GM13976 (cell line): ENCODE measurements at regions not wholly inside any gene's neighbourhood (a gene's known extent, or its start where the extent isn't known, plus 50 kb on each side); places are given as distances from the start of the nearest gene placed in this dataset.
"Not testable (repeated sequence)": the region's sequence is repeated elsewhere in the genome, so short reads cannot be mapped to it uniquely, and the experiment has no call there.

ENCODE experiments used
- DNase-seq: peaks from one replicate; pipeline ENCODE4 v3.0.0; 2012; ENCODE audit warnings: low spot score
- in situ Hi-C: fragments of 300-500 bp; cut with MboI; formaldehyde crosslinking; loops from one replicate; pipeline ENCODE4 v1.12.0; 2022; ENCODE audit warnings: low sequenced_read_pairs, mixed read lengths, inconsistent platforms; ENCODE audit not compliant: unreplicated experiment
- TF ChIP-seq, protein P1 (sequence below): IDR thresholded peaks from 2 replicates; pipeline ENCODE4 v1.5.1; 2012; ENCODE audit warnings: borderline replicate concordance, mild to moderate bottlenecking; ENCODE audit not compliant: insufficient read depth; ENCODE audit errors: extremely low read depth, missing control alignments, control extremely low read depth

DNA sequence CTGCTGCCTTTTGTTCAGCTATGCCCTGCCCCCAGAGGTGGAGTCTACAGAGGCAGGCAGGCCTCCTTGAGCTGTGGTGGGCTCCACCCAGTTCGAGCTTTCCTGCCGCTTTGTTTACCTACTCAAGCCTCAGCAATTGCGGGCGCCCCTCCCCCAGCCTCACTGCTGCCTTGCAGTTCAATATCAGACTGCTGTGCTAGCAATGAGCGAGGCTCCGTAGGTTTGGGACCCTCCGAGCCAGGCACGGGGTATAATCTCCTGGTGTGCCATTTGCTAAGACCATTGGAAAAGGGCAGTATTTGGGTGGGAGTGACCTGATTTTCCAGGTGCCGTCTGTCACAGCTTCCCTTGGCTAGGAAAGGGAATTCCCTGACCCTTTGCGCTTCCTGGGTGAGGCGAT lies 51.9 kb downstream of the DIPK2A start:
- in situ Hi-C loops, DNase-seq: not testable (repeated sequence)

DNA sequence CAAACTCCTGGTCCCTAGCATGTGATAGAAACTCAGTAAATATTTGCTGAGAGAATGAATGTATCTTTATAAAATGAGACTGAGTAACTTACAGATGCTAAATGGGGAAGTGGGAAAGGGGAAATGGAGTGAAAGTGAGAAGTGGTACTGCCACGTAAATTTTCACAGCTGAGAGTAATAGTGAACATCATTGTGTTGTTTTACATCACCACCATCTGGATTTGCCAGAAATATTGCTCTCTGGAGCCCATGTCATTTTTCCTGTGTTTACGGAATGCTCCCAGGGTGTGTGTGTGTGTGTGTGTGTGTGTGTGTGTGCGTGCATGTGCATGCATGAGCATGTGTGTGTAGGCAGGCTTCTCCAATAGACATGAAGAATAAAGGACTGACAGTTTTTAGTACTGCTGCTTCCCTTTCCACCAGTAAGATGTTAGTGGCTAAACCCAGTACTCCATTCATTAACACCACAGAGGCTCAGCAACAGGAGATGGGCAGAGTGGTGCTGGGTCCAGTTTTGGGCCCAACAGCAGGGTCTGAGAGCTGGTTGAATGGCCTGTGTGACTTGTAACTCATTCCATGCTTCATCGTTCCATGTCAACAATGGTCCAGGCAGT lies 57.3 kb downstream of the DIPK2A start:
- in situ Hi-C loops = no loop called here
- TF ChIP-seq, protein P1, sequence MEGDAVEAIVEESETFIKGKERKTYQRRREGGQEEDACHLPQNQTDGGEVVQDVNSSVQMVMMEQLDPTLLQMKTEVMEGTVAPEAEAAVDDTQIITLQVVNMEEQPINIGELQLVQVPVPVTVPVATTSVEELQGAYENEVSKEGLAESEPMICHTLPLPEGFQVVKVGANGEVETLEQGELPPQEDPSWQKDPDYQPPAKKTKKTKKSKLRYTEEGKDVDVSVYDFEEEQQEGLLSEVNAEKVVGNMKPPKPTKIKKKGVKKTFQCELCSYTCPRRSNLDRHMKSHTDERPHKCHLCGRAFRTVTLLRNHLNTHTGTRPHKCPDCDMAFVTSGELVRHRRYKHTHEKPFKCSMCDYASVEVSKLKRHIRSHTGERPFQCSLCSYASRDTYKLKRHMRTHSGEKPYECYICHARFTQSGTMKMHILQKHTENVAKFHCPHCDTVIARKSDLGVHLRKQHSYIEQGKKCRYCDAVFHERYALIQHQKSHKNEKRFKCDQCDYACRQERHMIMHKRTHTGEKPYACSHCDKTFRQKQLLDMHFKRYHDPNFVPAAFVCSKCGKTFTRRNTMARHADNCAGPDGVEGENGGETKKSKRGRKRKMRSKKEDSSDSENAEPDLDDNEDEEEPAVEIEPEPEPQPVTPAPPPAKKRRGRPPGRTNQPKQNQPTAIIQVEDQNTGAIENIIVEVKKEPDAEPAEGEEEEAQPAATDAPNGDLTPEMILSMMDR = no peak
- peak; percentile 37 for DNase-seq

DNA sequence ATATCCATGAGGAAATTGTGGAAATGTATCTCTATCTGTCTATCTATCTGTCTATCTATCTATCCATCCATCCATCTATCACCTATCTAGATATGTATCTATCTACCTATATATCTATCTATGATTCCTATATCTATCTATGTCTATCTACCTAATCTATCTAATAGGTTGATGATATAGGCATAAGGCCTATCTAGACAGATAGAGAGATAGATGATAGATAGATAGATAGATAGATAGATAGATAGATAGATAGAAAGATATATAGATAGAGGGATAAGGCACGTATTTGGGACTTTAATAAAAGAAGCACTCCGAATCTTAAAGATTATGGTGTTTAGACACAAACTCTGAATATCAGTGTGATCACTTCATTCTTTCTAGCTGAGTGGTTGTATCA lies 58.1 kb downstream of the DIPK2A start:
- in situ Hi-C loops = no loop called here
- TF ChIP-seq, protein P1 = no peak
- no peak for DNase-seq

DNA sequence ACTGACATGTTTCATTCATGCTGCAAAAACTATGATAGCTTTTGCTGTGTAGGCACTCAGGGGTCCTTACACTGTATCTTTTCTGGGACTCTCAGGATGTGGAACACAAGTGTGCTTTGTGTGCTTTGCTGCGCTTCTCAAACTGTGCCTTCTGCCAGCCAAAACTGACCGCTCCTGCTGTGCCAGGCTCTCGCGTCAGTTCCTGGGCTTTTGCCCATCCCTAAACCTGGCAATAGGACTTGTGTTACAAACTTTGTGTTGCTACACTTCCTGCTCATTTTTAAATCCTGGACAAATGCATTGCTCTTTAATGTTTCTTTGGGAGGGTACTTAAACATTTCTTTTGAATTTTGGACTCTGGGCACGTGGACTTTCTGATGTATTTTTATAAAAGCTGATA lies 60.3 kb downstream of the DIPK2A start:
- DNase-seq = no peak
- in situ Hi-C loops = no loop called here
- TF ChIP-seq, protein P1 = no peak

DNA sequence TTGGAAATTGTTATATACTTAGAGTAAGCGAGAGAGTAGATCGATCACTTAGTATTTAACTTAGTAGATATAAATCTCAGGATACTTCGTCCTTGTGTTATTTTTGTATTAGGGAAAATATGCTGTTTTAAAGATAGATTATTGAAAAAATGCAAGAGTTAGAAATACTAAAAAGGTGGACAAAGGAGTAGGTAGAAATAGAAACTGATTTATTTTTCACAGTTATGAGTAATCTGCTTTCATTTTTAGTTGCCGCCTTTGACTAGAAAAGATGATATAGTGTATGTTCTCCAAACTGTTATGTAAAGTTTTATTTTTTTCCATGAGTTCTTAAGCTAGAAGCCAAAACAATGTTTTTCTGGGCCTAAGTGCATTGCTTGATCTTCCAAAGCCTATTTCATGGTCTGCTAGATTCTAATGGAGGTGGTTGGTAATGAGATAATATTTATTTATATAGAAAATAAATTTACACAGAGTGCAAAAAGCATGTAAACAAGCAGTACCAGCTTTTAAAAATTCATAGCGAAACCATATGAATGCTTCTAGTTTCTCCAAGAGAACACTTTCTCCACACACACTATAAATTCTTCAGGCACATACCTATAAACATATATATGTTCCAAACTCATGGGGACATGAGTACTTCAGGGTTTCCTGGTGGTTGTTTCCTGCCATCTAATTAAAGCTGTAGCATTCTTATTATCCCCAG lies 61.1 kb downstream of the DIPK2A start:
- in situ Hi-C loops = no loop called here
- TF ChIP-seq, protein P1 = no peak

DNA sequence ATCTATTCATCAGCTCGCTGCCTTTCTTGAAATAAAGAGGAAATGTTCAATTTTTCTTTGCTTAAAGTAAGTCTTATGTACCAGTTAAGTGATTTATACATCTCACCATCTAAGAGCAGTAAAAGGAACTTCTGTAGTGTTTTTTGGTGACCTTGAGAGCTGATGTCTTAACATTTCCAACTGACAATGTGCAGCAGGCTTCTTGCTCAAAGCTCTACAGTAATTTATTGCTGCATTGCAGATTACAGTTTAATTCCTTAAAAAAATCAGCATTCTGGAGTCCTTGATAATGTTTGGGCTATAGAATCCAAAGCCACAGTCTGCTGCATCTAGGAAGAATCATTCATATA lies 61.6 kb downstream of the DIPK2A start:
- TF ChIP-seq, protein P1 = no peak
- in situ Hi-C loops = no loop called here
- no peak for DNase-seq

More for the DNA sequence above, 61.1 kb downstream of the DIPK2A start:
- DNase-seq = peak; percentile 21

DNA sequence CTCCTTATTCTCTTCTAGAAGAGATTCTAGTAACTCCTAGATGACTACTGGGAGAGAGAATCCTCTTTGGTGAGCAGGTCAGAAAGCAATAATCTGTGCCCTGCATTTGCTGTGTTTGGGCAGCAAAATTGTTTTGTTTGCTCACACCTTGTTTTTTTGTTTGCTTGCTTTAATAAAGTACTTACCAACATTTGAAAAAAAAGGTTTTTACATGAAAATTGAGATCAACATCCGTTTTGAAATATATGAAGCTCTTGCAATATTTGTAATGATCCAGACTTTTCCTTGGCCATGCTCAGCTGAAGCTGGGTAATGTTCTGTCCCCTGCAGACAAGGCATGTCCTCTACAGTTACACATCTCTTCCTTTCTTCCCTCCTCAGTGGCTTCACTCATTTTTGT lies 62.2 kb downstream of the DIPK2A start:
- TF ChIP-seq, protein P1 = no peak
- in situ Hi-C loops = no loop called here
- DNase-seq = no peak
